ENCODE measurements at regions not wholly inside any gene's neighbourhood (a gene's known extent, or its start where the extent isn't known, plus 50 kb on each side); places are given as distances from the start of the nearest gene placed in this dataset.

- TF ChIP-seq, protein P1, sequence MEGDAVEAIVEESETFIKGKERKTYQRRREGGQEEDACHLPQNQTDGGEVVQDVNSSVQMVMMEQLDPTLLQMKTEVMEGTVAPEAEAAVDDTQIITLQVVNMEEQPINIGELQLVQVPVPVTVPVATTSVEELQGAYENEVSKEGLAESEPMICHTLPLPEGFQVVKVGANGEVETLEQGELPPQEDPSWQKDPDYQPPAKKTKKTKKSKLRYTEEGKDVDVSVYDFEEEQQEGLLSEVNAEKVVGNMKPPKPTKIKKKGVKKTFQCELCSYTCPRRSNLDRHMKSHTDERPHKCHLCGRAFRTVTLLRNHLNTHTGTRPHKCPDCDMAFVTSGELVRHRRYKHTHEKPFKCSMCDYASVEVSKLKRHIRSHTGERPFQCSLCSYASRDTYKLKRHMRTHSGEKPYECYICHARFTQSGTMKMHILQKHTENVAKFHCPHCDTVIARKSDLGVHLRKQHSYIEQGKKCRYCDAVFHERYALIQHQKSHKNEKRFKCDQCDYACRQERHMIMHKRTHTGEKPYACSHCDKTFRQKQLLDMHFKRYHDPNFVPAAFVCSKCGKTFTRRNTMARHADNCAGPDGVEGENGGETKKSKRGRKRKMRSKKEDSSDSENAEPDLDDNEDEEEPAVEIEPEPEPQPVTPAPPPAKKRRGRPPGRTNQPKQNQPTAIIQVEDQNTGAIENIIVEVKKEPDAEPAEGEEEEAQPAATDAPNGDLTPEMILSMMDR (conservative IDR thresholded peaks at IDR 0.05; ENCODE audit: low read depth, low read length): no peak
- Histone ChIP-seq H3K27ac (no peak overlapping the region), H3K9ac (no peak overlapping the region), H3K79me2 (ENCODE audit: insufficient read depth, low read depth) (no peaks in the 10 kb centered on the region), H3K4me3 (IDR thresholded peaks at IDR 0.05; ENCODE audit: insufficient read depth, low read depth, low read length) (no peak overlapping the region), H3K36me3 (ENCODE audit: insufficient read depth) (no peaks in the 10 kb centered on the region), H3K4me2 (no peak overlapping the region), H4K20me1 (ENCODE audit: insufficient read depth) (no peaks in the 10 kb centered on the region), H2AFZ (ENCODE audit: low read depth) (no peak overlapping the region), H3K27me3 (ENCODE audit: insufficient read depth, low read depth) (no peaks in the 10 kb centered on the region), H3K4me1 (ENCODE audit: low read depth, poor library complexity, severe bottlenecking) (no peaks in the 10 kb centered on the region)
These were observed 162.1 kb downstream of the C3orf38 start for GRCh38 chr3:88311826-88312225.

- Histone ChIP-seq H3K27ac (no peak overlapping the region), H4K20me1 (ENCODE audit: insufficient read depth) (no peaks in the 10 kb centered on the region), H3K9ac (no peak overlapping the region), H3K36me3 (ENCODE audit: insufficient read depth) (no peaks in the 10 kb centered on the region), H2AFZ (ENCODE audit: low read depth) (no peak overlapping the region), H3K4me3 (IDR thresholded peaks at IDR 0.05; ENCODE audit: insufficient read depth, low read depth, low read length) (no peak overlapping the region), H3K4me1 (ENCODE audit: low read depth, poor library complexity, severe bottlenecking) (no peaks in the 10 kb centered on the region), H3K79me2 (ENCODE audit: insufficient read depth, low read depth) (no peaks in the 10 kb centered on the region), H3K27me3 (ENCODE audit: insufficient read depth, low read depth) (no peaks in the 10 kb centered on the region), H3K4me2 (no peak overlapping the region)
- TF ChIP-seq, protein P1 (conservative IDR thresholded peaks at IDR 0.05; ENCODE audit: low read depth, low read length): no peak
These were observed 162.5 kb downstream of the C3orf38 start for GRCh38 chr3:88312256-88312655.

GRCh38 chr3:88318067-88318466 is 168.3 kb downstream of the C3orf38 start:
- no peaks in the 10 kb centered on the region for H3K4me1 ChIP-seq (ENCODE audit: low read depth, poor library complexity, severe bottlenecking)
- TF ChIP-seq, protein P1 (conservative IDR thresholded peaks at IDR 0.05; ENCODE audit: low read depth, low read length): no peak
- no peak overlapping the region for H3K4me2 ChIP-seq
- H3K27me3 ChIP-seq (ENCODE audit: insufficient read depth, low read depth): no peaks in the 10 kb centered on the region
- no peak overlapping the region for H3K27ac ChIP-seq
- no peaks in the 10 kb centered on the region for H3K36me3 ChIP-seq (ENCODE audit: insufficient read depth)
- H3K9ac ChIP-seq: no peak overlapping the region
- no peaks in the 10 kb centered on the region for H4K20me1 ChIP-seq (ENCODE audit: insufficient read depth)
- H3K79me2 ChIP-seq (ENCODE audit: insufficient read depth, low read depth): no peaks in the 10 kb centered on the region
- H2AFZ ChIP-seq (ENCODE audit: low read depth): no peak overlapping the region
- H3K4me3 ChIP-seq (IDR thresholded peaks at IDR 0.05; ENCODE audit: insufficient read depth, low read depth, low read length): no peak overlapping the region

- Histone ChIP-seq H3K4me1 (ENCODE audit: low read depth, poor library complexity, severe bottlenecking) (no peaks in the 10 kb centered on the region), H2AFZ (ENCODE audit: low read depth) (no peak overlapping the region), H3K27me3 (ENCODE audit: insufficient read depth, low read depth) (no peaks in the 10 kb centered on the region), H4K20me1 (ENCODE audit: insufficient read depth) (no peaks in the 10 kb centered on the region), H3K27ac (no peak overlapping the region), H3K9ac (no peak overlapping the region), H3K79me2 (ENCODE audit: insufficient read depth, low read depth) (no peaks in the 10 kb centered on the region), H3K36me3 (ENCODE audit: insufficient read depth) (no peaks in the 10 kb centered on the region), H3K4me3 (IDR thresholded peaks at IDR 0.05; ENCODE audit: insufficient read depth, low read depth, low read length) (no peak overlapping the region), H3K4me2 (no peak overlapping the region)
- TF ChIP-seq, protein P1 (conservative IDR thresholded peaks at IDR 0.05; ENCODE audit: low read depth, low read length): no peak
These were observed 171.7 kb downstream of the C3orf38 start for GRCh38 chr3:88321363-88322050.

All from KMS-11 (cell line).